Stomach (tissue), 8 donors: ENCODE measurements at regions not wholly inside any gene's neighbourhood (a gene's known extent, or its start where the extent isn't known, plus 50 kb on each side); places are given as distances from the start of the nearest gene placed in this dataset.

Source experiments
- DNase-seq, 2 donors: peaks; one replicate each; pipeline versions ENCODE4 v3.0.0 to v3.0.0-alpha.2; 2013 to 2019
- H3K27ac ChIP-seq, 5 donors: fragments of 200-600 bp in 4 of 5; sonication (generic) in 4 of 5; one replicate each; pipeline ENCODE4 v1.5.1; 2013 to 2019; ENCODE audit warnings: mild to moderate bottlenecking in 1 of 5, moderate library complexity in 1 of 5
- H3K27me3 ChIP-seq, 3 donors: fragments of 200-600 bp; sonication (generic); one replicate each; pipeline ENCODE4 v1.5.1; 2017 to 2019; ENCODE audit warnings: mixed run types in 1 of 3
- H3K36me3 ChIP-seq, 4 donors: fragments of 200-600 bp; sonication (generic); 1 replicate in 3 of 4; 2 replicates in 1 of 4; pipeline ENCODE4 v1.5.1; 2016 to 2019
- H3K4me1 ChIP-seq, 4 donors: fragments of 200-600 bp; sonication (generic); one replicate each; pipeline ENCODE4 v1.5.1; 2016 to 2019
- H3K4me3 ChIP-seq, 4 donors: fragments of 200-600 bp; sonication (generic) in 3 of 4; one replicate each; pipeline ENCODE4 v1.5.1; 2016 to 2019; ENCODE audit warnings: mild to moderate bottlenecking in 1 of 4
- H3K9me3 ChIP-seq, 4 donors: fragments of 200-600 bp; sonication (generic); one replicate each; pipeline ENCODE4 v1.5.1; 2016 to 2019
- EP300 ChIP-seq: sonication (generic); formaldehyde crosslinking; IDR thresholded peaks from one replicate; pipeline ENCODE4 v1.6.1; 2017; ENCODE audit warnings: antibody characterized with exemption
- POLR2A ChIP-seq, 4 donors: fragments of 450-650 bp; IDR thresholded peaks; one replicate each; pipeline ENCODE4 v1.6.1; 2016; ENCODE audit warnings: antibody characterized with exemption in 4 of 4, control low read depth in 2 of 4, mild to moderate bottlenecking in 1 of 4, moderate library complexity in 1 of 4
- POLR2AphosphoS5 ChIP-seq, 3 donors: sonication (generic); formaldehyde crosslinking; IDR thresholded peaks; one replicate each; pipeline ENCODE4 v1.6.1; 2016; ENCODE audit warnings: antibody characterized with exemption in 3 of 3
- WGBS, 5 donors: extraction: QIAGEN DNeasy Blood & Tissue Kit in 3 of 5; methylation state at CpG; one replicate each; pipeline versions ENCODE4 v1.1.5 to v1.1.7; 2013 to 2018; 5-methylcytosine and 5-hydroxymethylcytosine counted together
- intact Hi-C: fragments of 100-400 bp; cut with DNase I; formaldehyde crosslinking; loops from one replicate; pipeline ENCODE4 v1.15.1; 2023; ENCODE audit warnings: low total_unique reads
- TF ChIP-seq, protein P1 (sequence below), 7 experiments: fragments of 450-650 bp in 4 of 7; fragments of 200-600 bp in 3 of 7; sonication (generic) in 3 of 7; IDR thresholded peaks; one replicate each; pipeline ENCODE4 v1.5.1; 2016 to 2019; ENCODE audit warnings: antibody characterized with exemption in 7 of 7, control low read depth in 2 of 7, mild to moderate bottlenecking in 1 of 7
- donor health status: healthy with polysubstance abuse.
- donor health status: Bipolar disorder and iron deficiency.
- donor health status: healthy.

DNA sequence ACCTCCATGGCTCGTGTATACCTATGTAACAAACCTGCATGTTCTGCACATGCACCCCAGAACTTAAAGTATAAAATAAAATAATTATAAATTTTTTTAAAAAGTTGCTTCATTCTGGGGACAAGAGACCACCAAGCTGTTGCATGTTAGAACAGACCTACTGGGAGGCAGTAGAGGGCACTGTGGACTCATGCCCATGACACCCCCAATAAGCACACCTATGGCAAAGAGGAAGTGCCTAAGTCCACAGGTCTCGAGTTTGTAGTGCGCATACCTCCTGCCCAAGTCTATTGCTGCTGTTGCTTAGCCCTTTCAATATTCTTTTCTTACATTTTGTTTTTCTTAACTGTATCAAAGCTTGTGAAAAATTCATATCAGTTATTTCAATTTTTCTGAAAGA lies 267.9 kb upstream of the THBS1 start:
- Histone ChIP-seq H3K27me3 (no peaks in the 10 kb centered on the region), H3K9me3 (no peaks in the 10 kb centered on the region), H3K4me1 (peaks cover 0 to 10% (median 3%) of the 10 kb centered on the region in 4 donors), H3K4me3 (no peak overlapping the region), H3K36me3 (no peaks in the 10 kb centered on the region), H3K27ac (peak overlapping the region in 1 of 5 donors; percentile 45)
- WGBS, 5 donors = 33 to 81% (median 40%) methylated on average over 3 of the region's 3 CpGs
- peak in 1 of 2 donors; percentile 73 for DNase-seq
- no peak for TF ChIP-seq POLR2A (IDR thresholded peaks at IDR 0.05)
- TF ChIP-seq, protein P1, sequence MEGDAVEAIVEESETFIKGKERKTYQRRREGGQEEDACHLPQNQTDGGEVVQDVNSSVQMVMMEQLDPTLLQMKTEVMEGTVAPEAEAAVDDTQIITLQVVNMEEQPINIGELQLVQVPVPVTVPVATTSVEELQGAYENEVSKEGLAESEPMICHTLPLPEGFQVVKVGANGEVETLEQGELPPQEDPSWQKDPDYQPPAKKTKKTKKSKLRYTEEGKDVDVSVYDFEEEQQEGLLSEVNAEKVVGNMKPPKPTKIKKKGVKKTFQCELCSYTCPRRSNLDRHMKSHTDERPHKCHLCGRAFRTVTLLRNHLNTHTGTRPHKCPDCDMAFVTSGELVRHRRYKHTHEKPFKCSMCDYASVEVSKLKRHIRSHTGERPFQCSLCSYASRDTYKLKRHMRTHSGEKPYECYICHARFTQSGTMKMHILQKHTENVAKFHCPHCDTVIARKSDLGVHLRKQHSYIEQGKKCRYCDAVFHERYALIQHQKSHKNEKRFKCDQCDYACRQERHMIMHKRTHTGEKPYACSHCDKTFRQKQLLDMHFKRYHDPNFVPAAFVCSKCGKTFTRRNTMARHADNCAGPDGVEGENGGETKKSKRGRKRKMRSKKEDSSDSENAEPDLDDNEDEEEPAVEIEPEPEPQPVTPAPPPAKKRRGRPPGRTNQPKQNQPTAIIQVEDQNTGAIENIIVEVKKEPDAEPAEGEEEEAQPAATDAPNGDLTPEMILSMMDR (IDR thresholded peaks at IDR 0.05) = no peak
- TF ChIP-seq EP300 = no peak
- no peak for TF ChIP-seq POLR2AphosphoS5 (IDR thresholded peaks at IDR 0.05)
- intact Hi-C loops = no loop called here

DNA sequence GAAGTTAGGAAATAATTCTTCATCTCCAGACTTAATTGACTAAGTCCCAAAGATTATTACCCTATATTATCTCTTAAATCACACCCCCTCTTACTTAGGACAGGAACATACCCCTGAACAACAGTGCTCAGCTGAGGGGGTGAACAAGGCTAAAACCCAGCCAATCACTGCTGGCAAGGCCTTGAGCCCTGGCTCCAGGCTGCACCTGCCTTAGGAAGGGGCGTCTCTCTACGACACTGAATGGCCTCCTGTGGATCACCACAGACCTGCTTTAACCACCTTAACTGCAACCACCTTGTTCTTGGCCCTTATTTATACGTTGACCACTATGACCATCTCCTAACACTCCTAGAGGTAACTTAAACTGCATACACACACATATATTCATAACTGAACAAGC lies 267.4 kb upstream of the THBS1 start:
- no peak for TF ChIP-seq EP300
- TF ChIP-seq, protein P1 (IDR thresholded peaks at IDR 0.05) = no peak
- no peak for TF ChIP-seq POLR2A (IDR thresholded peaks at IDR 0.05)
- no peak for TF ChIP-seq POLR2AphosphoS5 (IDR thresholded peaks at IDR 0.05)
- peak overlapping the region in 1 of 5 donors; percentile 45 for H3K27ac ChIP-seq
- no peak for DNase-seq
- H3K9me3 ChIP-seq = no peaks in the 10 kb centered on the region
- H3K4me3 ChIP-seq = no peak overlapping the region
- intact Hi-C loops = no loop called here
- H3K27me3 ChIP-seq = no peaks in the 10 kb centered on the region
- no peaks in the 10 kb centered on the region for H3K36me3 ChIP-seq
- peaks cover 0 to 10% (median 3%) of the 10 kb centered on the region in 4 donors for H3K4me1 ChIP-seq
- WGBS, 5 donors = 88 to 95% (median 90%) methylated on average over 3 of the region's 3 CpGs

DNA sequence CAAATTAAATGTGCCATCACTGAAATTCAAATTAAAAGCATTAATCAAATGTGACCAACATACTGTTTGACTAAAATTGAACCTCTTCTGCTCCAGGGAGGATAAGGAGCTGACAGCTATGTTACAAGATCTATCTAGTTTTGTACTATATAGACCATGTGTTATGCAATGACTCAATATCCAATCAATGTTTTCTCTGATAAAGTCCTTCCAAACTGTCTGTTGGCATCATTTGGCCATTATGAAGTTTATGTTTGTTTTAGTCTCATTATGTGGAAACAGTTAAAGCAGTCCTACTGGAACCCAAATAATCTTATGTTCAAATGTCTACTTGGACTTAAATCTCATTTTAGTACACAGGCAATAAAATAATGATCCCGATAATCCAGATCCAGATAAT lies 267.0 kb upstream of the THBS1 start:
- intact Hi-C loops = no loop called here
- WGBS, 5 donors = 47 to 71% (median 55%) methylated on average over 1 of the region's 1 CpG

DNA sequence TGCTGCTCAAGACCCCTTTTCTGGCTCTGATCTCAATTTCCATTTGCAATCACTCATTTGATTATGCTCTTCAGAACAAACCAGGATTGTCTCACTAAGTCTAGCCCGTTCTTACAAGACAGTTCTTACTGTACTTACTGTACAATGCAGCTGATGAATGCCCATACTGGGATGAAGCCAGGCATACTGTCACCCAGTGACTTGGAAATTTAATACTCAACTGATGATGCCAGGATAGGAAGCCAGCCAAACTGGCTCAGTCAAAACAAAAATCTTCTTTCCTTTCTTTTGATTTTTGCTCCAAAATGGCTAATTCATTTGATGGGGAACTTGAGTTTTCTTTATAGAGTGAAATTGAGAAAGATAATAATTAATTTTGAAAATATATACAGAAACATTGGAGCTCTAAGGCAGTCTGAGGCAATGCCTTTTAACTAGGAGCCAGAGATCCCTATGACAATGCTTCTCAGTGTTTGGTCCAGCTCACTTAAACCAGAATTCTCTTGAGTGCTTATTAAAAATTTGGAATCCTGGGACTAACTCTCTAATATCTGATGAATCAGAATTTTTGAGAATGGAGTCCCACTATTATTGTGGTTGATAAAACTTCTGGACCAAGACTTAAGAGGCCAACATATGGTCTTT lies 265.6 kb upstream of the THBS1 start:
- WGBS, 5 donors = 75 to 94% (median 84%) methylated on average over 1 of the region's 1 CpG
- H3K36me3 ChIP-seq = no peaks in the 10 kb centered on the region
- H3K4me3 ChIP-seq = no peak overlapping the region
- TF ChIP-seq EP300 = no peak
- no peak overlapping the region for H3K27ac ChIP-seq
- peaks cover 3 to 7% (median 4%) of the 10 kb centered on the region in 4 donors for H3K9me3 ChIP-seq
- DNase-seq = no peak
- intact Hi-C loops = no loop called here
- peaks cover 0 to 10% (median 3%) of the 10 kb centered on the region in 4 donors for H3K4me1 ChIP-seq
- no peaks in the 10 kb centered on the region for H3K27me3 ChIP-seq

More for the DNA sequence above, 267.0 kb upstream of the THBS1 start:
- no peak for DNase-seq
- no peak for TF ChIP-seq POLR2A (IDR thresholded peaks at IDR 0.05)
- TF ChIP-seq POLR2AphosphoS5 (IDR thresholded peaks at IDR 0.05) = no peak
- TF ChIP-seq, protein P1 (IDR thresholded peaks at IDR 0.05) = no peak
- no peak for TF ChIP-seq EP300
- Histone ChIP-seq H3K27me3 (no peaks in the 10 kb centered on the region), H3K27ac (no peak overlapping the region), H3K4me1 (peaks cover 0 to 10% (median 3%) of the 10 kb centered on the region in 4 donors), H3K9me3 (no peaks in the 10 kb centered on the region), H3K4me3 (no peak overlapping the region), H3K36me3 (no peaks in the 10 kb centered on the region)

DNA sequence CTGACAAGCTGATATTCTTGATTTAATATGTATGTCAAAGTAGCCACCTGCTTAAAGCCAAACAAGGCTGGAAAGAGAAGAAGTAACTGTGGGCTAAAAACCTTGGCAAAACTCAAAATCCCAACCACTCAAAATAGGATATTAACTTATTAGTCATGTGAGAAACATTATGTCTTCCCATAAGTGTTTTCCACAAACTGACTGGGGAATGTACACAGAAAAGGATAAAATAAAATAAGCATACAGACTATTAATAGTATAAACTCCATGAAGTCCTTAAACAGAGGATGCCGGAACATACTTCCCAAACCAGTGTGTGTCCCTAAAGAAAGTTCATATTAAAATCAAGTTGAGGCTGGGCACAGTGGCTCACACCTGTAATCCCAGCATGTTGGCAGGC lies 263.7 kb upstream of the THBS1 start:
- Histone ChIP-seq H3K9me3 (peaks cover 3 to 9% (median 8%) of the 10 kb centered on the region in 4 donors), H3K36me3 (no peaks in the 10 kb centered on the region), H3K4me1 (peaks cover 0 to 10% (median 3%) of the 10 kb centered on the region in 4 donors), H3K4me3 (no peak overlapping the region), H3K27me3 (no peaks in the 10 kb centered on the region), H3K27ac (peak overlapping the region in 3 of 5 donors; percentile 39 to 67 (median 46))
- no peak for DNase-seq
- 78 to 95% (median 84%) methylated on average over 1 of the region's 1 CpG for WGBS, 5 donors
- intact Hi-C loops = no loop called here
- TF ChIP-seq EP300 (no peak), POLR2A (IDR thresholded peaks at IDR 0.05) (no peak), POLR2AphosphoS5 (IDR thresholded peaks at IDR 0.05) (no peak)
- TF ChIP-seq, protein P1 (IDR thresholded peaks at IDR 0.05) = no peak
